Progenitor cell of endocrine pancreas (in vitro differentiated cells): ENCODE measurements at regions not wholly inside any gene's neighbourhood (a gene's known extent, or its start where the extent isn't known, plus 50 kb on each side); places are given as distances from the start of the nearest gene placed in this dataset.

Source experiments
- DNase-seq: peaks from one replicate; pipeline ENCODE4 v3.0.0; 2021; ENCODE audit warnings: low spot score; ENCODE audit not compliant: unreplicated experiment
- H3K27ac Mint-ChIP-seq: 2 replicates; pipeline ENCODE4 v1.8.0; 2021; ENCODE audit warnings: mild to moderate bottlenecking, moderate library complexity, mixed read lengths
- H3K27me3 Mint-ChIP-seq: 2 replicates; pipeline ENCODE4 v1.8.0; 2021; ENCODE audit warnings: mixed read lengths
- H3K36me3 Mint-ChIP-seq: 2 replicates; pipeline ENCODE4 v1.8.0; 2022; ENCODE audit warnings: mixed read lengths; ENCODE audit not compliant: insufficient read depth
- H3K4me1 Mint-ChIP-seq: 2 replicates; pipeline ENCODE4 v1.8.0; 2021; ENCODE audit warnings: low read depth, mixed read lengths
- H3K4me3 Mint-ChIP-seq: 2 replicates; pipeline ENCODE4 v1.8.0; 2021; ENCODE audit warnings: low read depth, mild to moderate bottlenecking, moderate library complexity, mixed read lengths
- H3K9me3 Mint-ChIP-seq: 2 replicates; pipeline ENCODE4 v1.8.0; 2021; ENCODE audit warnings: low read depth, mixed read lengths
- TF ChIP-seq, protein P1 (sequence below): fragments of 200-600 bp; sonication (generic); IDR thresholded peaks from one replicate; pipeline ENCODE4 v1.5.0; 2021; ENCODE audit warnings: antibody characterized with exemption, mild to moderate bottlenecking; ENCODE audit not compliant: unreplicated experiment

DNA sequence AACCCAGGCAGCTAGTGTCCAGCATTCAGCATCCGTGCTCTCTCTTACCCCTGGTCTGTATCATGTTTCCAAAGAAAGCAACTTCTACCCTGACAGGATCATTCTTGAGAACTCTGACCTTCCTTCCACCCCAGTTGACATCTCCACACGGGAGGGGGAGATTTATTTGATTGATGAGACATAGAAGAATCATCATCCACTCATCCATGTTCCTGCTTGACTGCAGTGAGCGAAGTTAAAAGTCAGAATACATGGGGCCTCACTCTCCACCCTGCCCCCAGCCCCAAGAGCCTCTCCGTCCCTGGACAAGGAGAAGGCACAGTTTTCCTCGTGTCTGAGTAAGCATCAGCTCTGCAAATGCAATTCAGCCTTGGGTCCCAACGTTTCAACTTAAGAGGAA, 356.0 kb upstream of the TNP1 start:
- peaks cover 1% of the 10 kb centered on the region for H3K36me3 Mint-ChIP-seq
- TF ChIP-seq, protein P1, sequence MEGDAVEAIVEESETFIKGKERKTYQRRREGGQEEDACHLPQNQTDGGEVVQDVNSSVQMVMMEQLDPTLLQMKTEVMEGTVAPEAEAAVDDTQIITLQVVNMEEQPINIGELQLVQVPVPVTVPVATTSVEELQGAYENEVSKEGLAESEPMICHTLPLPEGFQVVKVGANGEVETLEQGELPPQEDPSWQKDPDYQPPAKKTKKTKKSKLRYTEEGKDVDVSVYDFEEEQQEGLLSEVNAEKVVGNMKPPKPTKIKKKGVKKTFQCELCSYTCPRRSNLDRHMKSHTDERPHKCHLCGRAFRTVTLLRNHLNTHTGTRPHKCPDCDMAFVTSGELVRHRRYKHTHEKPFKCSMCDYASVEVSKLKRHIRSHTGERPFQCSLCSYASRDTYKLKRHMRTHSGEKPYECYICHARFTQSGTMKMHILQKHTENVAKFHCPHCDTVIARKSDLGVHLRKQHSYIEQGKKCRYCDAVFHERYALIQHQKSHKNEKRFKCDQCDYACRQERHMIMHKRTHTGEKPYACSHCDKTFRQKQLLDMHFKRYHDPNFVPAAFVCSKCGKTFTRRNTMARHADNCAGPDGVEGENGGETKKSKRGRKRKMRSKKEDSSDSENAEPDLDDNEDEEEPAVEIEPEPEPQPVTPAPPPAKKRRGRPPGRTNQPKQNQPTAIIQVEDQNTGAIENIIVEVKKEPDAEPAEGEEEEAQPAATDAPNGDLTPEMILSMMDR = no peak
- DNase-seq = no peak
- no peak overlapping the region for H3K4me3 Mint-ChIP-seq
- peaks cover 7% of the 10 kb centered on the region for H3K4me1 Mint-ChIP-seq
- peaks cover 4% of the 10 kb centered on the region for H3K9me3 Mint-ChIP-seq
- no peak overlapping the region for H3K27ac Mint-ChIP-seq
- H3K27me3 Mint-ChIP-seq = no peaks in the 10 kb centered on the region

DNA sequence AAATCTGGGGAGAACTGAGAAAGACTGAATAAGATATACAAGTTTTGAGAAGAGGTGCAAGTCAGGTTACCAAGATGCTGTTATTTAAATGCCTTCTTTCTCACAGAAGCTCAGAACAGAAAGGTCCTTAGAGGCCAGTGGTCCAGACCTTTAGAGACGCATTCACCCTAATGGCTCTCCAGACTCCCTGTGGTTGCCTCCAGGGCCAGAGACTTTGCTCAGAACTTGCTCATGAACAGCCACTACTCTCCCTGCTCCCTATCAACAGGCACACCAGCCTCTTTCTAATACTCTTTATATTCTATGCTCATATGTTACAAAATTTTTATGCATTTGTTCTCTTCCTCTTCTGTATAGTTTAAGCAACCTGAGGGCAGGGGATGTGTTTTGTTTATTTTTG, 349.0 kb upstream of the TNP1 start:
- no peak overlapping the region for H3K4me3 Mint-ChIP-seq
- no peak overlapping the region for H3K27ac Mint-ChIP-seq
- no peak for DNase-seq

GRCh38 chr2:217207699-217208010, 347.8 kb upstream of the TNP1 start:
- DNase-seq = no peak
- Mint-ChIP-seq H3K36me3 (peaks cover 4% of the 10 kb centered on the region), H3K4me1 (peaks cover 12% of the 10 kb centered on the region), H3K27ac (no peak overlapping the region), H3K4me3 (no peak overlapping the region), H3K9me3 (peaks cover 22% of the 10 kb centered on the region), H3K27me3 (no peaks in the 10 kb centered on the region)
- TF ChIP-seq, protein P1 = no peak

More for the DNA sequence above, 349.0 kb upstream of the TNP1 start:
- H3K9me3 Mint-ChIP-seq = peaks cover 13% of the 10 kb centered on the region
- no peaks in the 10 kb centered on the region for H3K27me3 Mint-ChIP-seq
- peaks cover 1% of the 10 kb centered on the region for H3K36me3 Mint-ChIP-seq
- TF ChIP-seq, protein P1 = no peak
- peaks cover 12% of the 10 kb centered on the region for H3K4me1 Mint-ChIP-seq

GRCh38 chr2:217206907-217207698, 347.2 kb upstream of the TNP1 start:
- TF ChIP-seq, protein P1 = no peak
- Mint-ChIP-seq H3K27ac (peak overlapping the region; percentile 30), H3K4me1 (peaks cover 12% of the 10 kb centered on the region), H3K27me3 (no peaks in the 10 kb centered on the region), H3K4me3 (no peak overlapping the region), H3K9me3 (peaks cover 22% of the 10 kb centered on the region), H3K36me3 (peaks cover 4% of the 10 kb centered on the region)
- no peak for DNase-seq

DNA sequence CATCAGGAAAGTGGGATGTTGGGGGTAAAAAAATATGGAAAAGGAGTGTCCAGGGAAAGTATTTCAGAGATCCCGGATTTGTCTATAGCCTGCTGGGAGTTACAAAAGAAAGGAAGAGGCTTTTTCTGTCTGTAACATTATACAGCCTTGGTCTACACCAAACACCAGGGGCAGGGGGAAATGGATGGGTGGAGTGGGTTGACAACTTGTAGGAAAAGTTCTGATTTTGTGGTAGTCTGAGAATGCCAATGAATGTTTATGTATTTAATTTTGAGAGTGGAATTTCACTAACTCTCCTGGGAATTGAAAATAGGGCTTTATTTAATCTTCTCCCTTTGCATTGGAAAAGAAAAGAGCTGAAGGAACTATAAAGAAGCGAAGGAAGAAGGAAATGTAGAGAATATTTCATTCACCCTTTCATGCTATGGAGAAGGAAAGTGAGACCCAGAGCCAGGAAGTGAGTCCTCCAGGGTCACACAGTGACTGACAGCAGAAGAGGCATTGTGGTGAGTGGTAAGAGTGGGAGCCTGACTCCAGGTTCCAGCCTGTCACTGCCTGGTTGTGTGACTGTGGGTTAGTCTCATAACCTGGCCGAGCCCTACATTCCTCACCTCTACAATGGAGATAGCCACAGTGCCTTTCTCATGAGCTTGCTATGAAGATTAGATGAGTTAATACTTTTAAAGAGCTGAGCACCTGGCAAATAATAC, 346.3 kb upstream of the TNP1 start:
- no peak overlapping the region for H3K4me3 Mint-ChIP-seq
- peaks cover 21% of the 10 kb centered on the region for H3K9me3 Mint-ChIP-seq
- no peak for DNase-seq
- no peaks in the 10 kb centered on the region for H3K27me3 Mint-ChIP-seq
- peaks cover 12% of the 10 kb centered on the region for H3K4me1 Mint-ChIP-seq
- no peak overlapping the region for H3K27ac Mint-ChIP-seq
- peaks cover 4% of the 10 kb centered on the region for H3K36me3 Mint-ChIP-seq
- TF ChIP-seq, protein P1 = no peak
